Loucy (cell line): ENCODE measurements at regions not wholly inside any gene's neighbourhood (a gene's known extent, or its start where the extent isn't known, plus 50 kb on each side); places are given as distances from the start of the nearest gene placed in this dataset.

Source experiments
- H2AFZ ChIP-seq: fragments of 200-600 bp; sonication (generic); 2 replicates; pipeline ENCODE4 v1.6.0; 2016; ENCODE audit warnings: antibody characterized with exemption, mild to moderate bottlenecking, low read length, moderate library complexity
- H3F3A ChIP-seq: fragments of 200-600 bp; 2 replicates; pipeline ENCODE4 v1.6.0; 2016; ENCODE audit warnings: antibody characterized with exemption, low read depth, mild to moderate bottlenecking
- H3K27me3 ChIP-seq: fragments of 200-600 bp; sonication (generic); 2 replicates; pipeline ENCODE4 v1.6.1; 2014; ENCODE audit warnings: low read length, mild to moderate bottlenecking; ENCODE audit not compliant: insufficient read depth, poor library complexity, severe bottlenecking
- H3K36me3 ChIP-seq: fragments of 200-600 bp; sonication (generic); 2 replicates; pipeline ENCODE4 v1.6.1; 2016; ENCODE audit warnings: low read length; ENCODE audit not compliant: insufficient read depth
- H3K4me1 ChIP-seq: fragments of 200-600 bp; sonication (generic); 2 replicates; pipeline ENCODE4 v1.5.1; 2014; ENCODE audit warnings: low read length, mild to moderate bottlenecking; ENCODE audit not compliant: insufficient read depth, poor library complexity, severe bottlenecking
- H3K4me2 ChIP-seq: fragments of 200-600 bp; sonication (generic); 2 replicates; pipeline ENCODE4 v1.6.0; 2014; ENCODE audit warnings: antibody characterized with exemption, low read length, low read depth, mild to moderate bottlenecking; ENCODE audit not compliant: poor library complexity, severe bottlenecking
- H3K4me3 ChIP-seq: fragments of 200-600 bp; sonication (generic); 2 replicates; pipeline ENCODE4 v1.5.1; 2014; ENCODE audit warnings: low read length, mild to moderate bottlenecking, mixed read lengths; ENCODE audit not compliant: poor library complexity, severe bottlenecking
- H3K79me2 ChIP-seq: fragments of 200-600 bp; sonication (generic); 2 replicates; pipeline ENCODE4 v1.6.1; 2014; ENCODE audit warnings: low read length; ENCODE audit not compliant: insufficient read depth
- H3K9ac ChIP-seq: fragments of 200-600 bp; sonication (generic); 2 replicates; pipeline ENCODE4 v1.6.0; 2014; ENCODE audit warnings: mild to moderate bottlenecking, low read depth, low read length, moderate library complexity; ENCODE audit not compliant: poor library complexity, severe bottlenecking
- H3K9me2 ChIP-seq: fragments of 200-600 bp; sonication (generic); replicated peaks from 2 replicates; pipeline ENCODE4 v1.6.1; 2016; ENCODE audit warnings: low read depth, low read length, mixed read lengths
- H3K9me3 ChIP-seq: fragments of 200-600 bp; sonication (generic); 2 replicates; pipeline ENCODE4 v1.6.1; 2014; ENCODE audit warnings: mild to moderate bottlenecking, antibody characterized with exemption, low read length, low read depth; ENCODE audit not compliant: insufficient read depth
- H4K20me1 ChIP-seq: fragments of 200-600 bp; sonication (generic); 2 replicates; pipeline ENCODE4 v1.6.0; 2014; ENCODE audit warnings: antibody characterized with exemption, low read length, mild to moderate bottlenecking; ENCODE audit not compliant: insufficient read depth, poor library complexity, severe bottlenecking
- CTCF ChIP-seq: fragments of 200-600 bp; sonication (generic); conservative IDR thresholded peaks from 2 replicates; pipeline ENCODE4 v1.5.1; 2014; ENCODE audit warnings: mild to moderate bottlenecking, antibody characterized with exemption, low read length
- EZH2phosphoT487 ChIP-seq: fragments of 200-600 bp; IDR thresholded peaks from 2 replicates; pipeline ENCODE4 v1.6.1; 2018; ENCODE audit warnings: antibody characterized with exemption, mild to moderate bottlenecking, moderate library complexity, borderline replicate concordance

- Histone ChIP-seq H3K4me2 (no peak overlapping the region), H3K4me3 (no peak overlapping the region), H3K9me3 (no peaks in the 10 kb centered on the region), H3K9ac (no peak overlapping the region), H2AFZ (no peak overlapping the region), H3K9me2 (no peaks in the 10 kb centered on the region), H3K79me2 (no peaks in the 10 kb centered on the region), H3F3A (no peaks in the 10 kb centered on the region), H3K4me1 (no peaks in the 10 kb centered on the region), H3K36me3 (no peaks in the 10 kb centered on the region), H3K27me3 (no peaks in the 10 kb centered on the region), H4K20me1 (no peaks in the 10 kb centered on the region)
- TF ChIP-seq CTCF (no peak), EZH2phosphoT487 (no peak)
These were observed 373.2 kb upstream of the CHD6 start for GRCh38 chr20:41991412-41991811.

GRCh38 chr20:41989935-41990635, 371.9 kb upstream of the CHD6 start:
- Histone ChIP-seq H2AFZ (no peak overlapping the region), H3K9me3 (no peaks in the 10 kb centered on the region), H3K4me2 (no peak overlapping the region), H3K27me3 (no peaks in the 10 kb centered on the region), H3K79me2 (no peaks in the 10 kb centered on the region), H3K9me2 (no peaks in the 10 kb centered on the region), H3K36me3 (no peaks in the 10 kb centered on the region), H3K4me1 (no peaks in the 10 kb centered on the region), H3K9ac (no peak overlapping the region), H3K4me3 (no peak overlapping the region), H4K20me1 (no peaks in the 10 kb centered on the region), H3F3A (no peaks in the 10 kb centered on the region)
- TF ChIP-seq CTCF (no peak), EZH2phosphoT487 (no peak)

GRCh38 chr20:41989039-41989679, 371.0 kb upstream of the CHD6 start:
- no peaks in the 10 kb centered on the region for H3K36me3 ChIP-seq

More at GRCh38 chr20:41989039-41989679, 371.0 kb upstream of the CHD6 start:
- H4K20me1 ChIP-seq: no peaks in the 10 kb centered on the region
- no peak overlapping the region for H3K4me3 ChIP-seq
- H3K9ac ChIP-seq: no peak overlapping the region
- no peak overlapping the region for H2AFZ ChIP-seq
- no peaks in the 10 kb centered on the region for H3K79me2 ChIP-seq
- H3K4me1 ChIP-seq: no peaks in the 10 kb centered on the region
- no peak overlapping the region for H3K4me2 ChIP-seq
- no peaks in the 10 kb centered on the region for H3F3A ChIP-seq
- no peak for TF ChIP-seq CTCF
- TF ChIP-seq EZH2phosphoT487: no peak
- H3K9me3 ChIP-seq: no peaks in the 10 kb centered on the region
- H3K27me3 ChIP-seq: no peaks in the 10 kb centered on the region
- H3K9me2 ChIP-seq: no peaks in the 10 kb centered on the region
